HEK293 (cell line): ENCODE measurements at regions not wholly inside any gene's neighbourhood (a gene's known extent, or its start where the extent isn't known, plus 50 kb on each side); places are given as distances from the start of the nearest gene placed in this dataset.

Experiments used
- HOXA7 ChIP-seq: sonication (generic); formaldehyde crosslinking; IDR thresholded peaks from 2 replicates; pipeline ENCODE4 v1.8.1; 2022; ENCODE audit warnings: missing genetic modification reagents, borderline replicate concordance
- PRDM1 ChIP-seq: fragments of 450-650 bp; formaldehyde crosslinking; IDR thresholded peaks from 2 replicates; pipeline ENCODE4; 2016; ENCODE audit warnings: missing biosample characterization, missing genetic modification characterization
- SALL2 ChIP-seq: fragments of 450-650 bp; formaldehyde crosslinking; IDR thresholded peaks from 2 replicates; pipeline ENCODE4 v1.5.0; 2017; ENCODE audit warnings: missing biosample characterization, mild to moderate bottlenecking, missing genetic modification characterization, borderline replicate concordance
- YY1 ChIP-seq: fragments of 450-650 bp; formaldehyde crosslinking; IDR thresholded peaks from 2 replicates; pipeline ENCODE4 v1.5.1; 2018; ENCODE audit warnings: missing biosample characterization, missing genetic modification characterization
- ZFP3 ChIP-seq: fragments of 450-650 bp; formaldehyde crosslinking; IDR thresholded peaks from 2 replicates; pipeline ENCODE4 v1.5.1; 2016; ENCODE audit warnings: low read depth, missing biosample characterization, missing genetic modification characterization
- ZNF19 ChIP-seq: fragments of 450-650 bp; formaldehyde crosslinking; IDR thresholded peaks from 2 replicates; pipeline ENCODE4; 2016; ENCODE audit warnings: missing biosample characterization, missing genetic modification characterization, low read depth
- ZNF239 ChIP-seq: fragments of 450-650 bp; formaldehyde crosslinking; IDR thresholded peaks from 2 replicates; pipeline ENCODE4 v1.5.1; 2016; ENCODE audit warnings: missing biosample characterization, missing genetic modification characterization
- ZNF274 ChIP-seq, 2 experiments: fragments of 200-500 bp in 1 of 2; fragments of 450-650 bp in 1 of 2; sonication (Bioruptor generic) in 1 of 2; formaldehyde crosslinking in 1 of 2; IDR thresholded peaks; 2 replicates each; pipeline versions ENCODE4 v1.5.1 to v1.6.1; 2014 to 2016; ENCODE audit warnings: borderline replicate concordance in 1 of 2, inconsistent platforms in 1 of 2, low read length in 1 of 2, missing biosample characterization in 1 of 2, missing genetic modification characterization in 1 of 2
- ZNF701 ChIP-seq: fragments of 450-650 bp; formaldehyde crosslinking; IDR thresholded peaks from 2 replicates; pipeline ENCODE4 v1.5.1; 2016; ENCODE audit warnings: missing biosample characterization, missing genetic modification characterization
- ZNF707 ChIP-seq: fragments of 450-650 bp; formaldehyde crosslinking; IDR thresholded peaks from 2 replicates; pipeline ENCODE4 v1.5.1; 2016; ENCODE audit warnings: missing biosample characterization, missing genetic modification characterization
- ZNF776 ChIP-seq: fragments of 450-650 bp; formaldehyde crosslinking; IDR thresholded peaks from 2 replicates; pipeline ENCODE4 v1.5.0; 2017; ENCODE audit warnings: missing biosample characterization, missing genetic modification characterization, borderline replicate concordance
- ZSCAN18 ChIP-seq: fragments of 450-650 bp; formaldehyde crosslinking; IDR thresholded peaks from 2 replicates; pipeline ENCODE4 v1.5.1; 2016; ENCODE audit warnings: missing biosample characterization, missing genetic modification characterization
- ZSCAN30 ChIP-seq: fragments of 450-650 bp; IDR thresholded peaks from 2 replicates; pipeline ENCODE4 v1.5.1; 2018; ENCODE audit warnings: missing biosample characterization, mild to moderate bottlenecking, missing genetic modification characterization, moderate library complexity
- TF ChIP-seq, protein P1 (sequence below): fragments of 450-650 bp; formaldehyde crosslinking; IDR thresholded peaks from 2 replicates; pipeline ENCODE4 v1.5.1; 2016; ENCODE audit warnings: missing biosample characterization, missing genetic modification characterization

DNA sequence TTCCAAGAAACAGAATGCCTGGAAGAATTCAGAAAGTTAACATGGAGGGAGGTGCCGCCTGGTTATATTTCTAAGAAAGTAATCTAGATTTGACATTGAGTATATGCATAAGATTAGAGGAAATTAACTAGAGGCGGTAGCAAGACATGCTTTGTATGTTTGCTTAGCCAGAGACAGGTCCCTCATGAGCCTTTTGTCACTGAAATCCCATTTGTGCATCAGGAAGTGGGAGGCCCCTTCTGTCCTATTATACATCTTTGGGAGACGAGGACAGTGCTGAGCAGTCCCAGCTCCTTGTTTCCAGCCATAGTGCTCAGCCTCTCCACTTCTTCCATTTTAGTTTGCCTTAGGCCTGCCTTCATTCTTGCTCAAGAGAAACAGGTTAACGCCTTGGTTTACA is 115.4 kb upstream of the LHCGR start:
- no peak for TF ChIP-seq ZNF707
- TF ChIP-seq ZNF701 (tag by site-specific recombination): no peak
- no peak for TF ChIP-seq SALL2 (tag by site-specific recombination)
- TF ChIP-seq, protein P1, sequence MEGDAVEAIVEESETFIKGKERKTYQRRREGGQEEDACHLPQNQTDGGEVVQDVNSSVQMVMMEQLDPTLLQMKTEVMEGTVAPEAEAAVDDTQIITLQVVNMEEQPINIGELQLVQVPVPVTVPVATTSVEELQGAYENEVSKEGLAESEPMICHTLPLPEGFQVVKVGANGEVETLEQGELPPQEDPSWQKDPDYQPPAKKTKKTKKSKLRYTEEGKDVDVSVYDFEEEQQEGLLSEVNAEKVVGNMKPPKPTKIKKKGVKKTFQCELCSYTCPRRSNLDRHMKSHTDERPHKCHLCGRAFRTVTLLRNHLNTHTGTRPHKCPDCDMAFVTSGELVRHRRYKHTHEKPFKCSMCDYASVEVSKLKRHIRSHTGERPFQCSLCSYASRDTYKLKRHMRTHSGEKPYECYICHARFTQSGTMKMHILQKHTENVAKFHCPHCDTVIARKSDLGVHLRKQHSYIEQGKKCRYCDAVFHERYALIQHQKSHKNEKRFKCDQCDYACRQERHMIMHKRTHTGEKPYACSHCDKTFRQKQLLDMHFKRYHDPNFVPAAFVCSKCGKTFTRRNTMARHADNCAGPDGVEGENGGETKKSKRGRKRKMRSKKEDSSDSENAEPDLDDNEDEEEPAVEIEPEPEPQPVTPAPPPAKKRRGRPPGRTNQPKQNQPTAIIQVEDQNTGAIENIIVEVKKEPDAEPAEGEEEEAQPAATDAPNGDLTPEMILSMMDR (tag by site-specific recombination): no peak
- no peak for TF ChIP-seq HOXA7 (CRISPR knock-in tag)
- TF ChIP-seq ZSCAN30 (tag by site-specific recombination): no peak
- TF ChIP-seq PRDM1: no peak
- no peak for TF ChIP-seq YY1 (tag by site-specific recombination)
- no peak for TF ChIP-seq ZNF274 (IDR thresholded peaks at IDR 0.05; ENCODE audit: low read length)
- TF ChIP-seq ZNF274 (tag by site-specific recombination; IDR thresholded peaks at IDR 0.05; ENCODE audit: borderline replicate concordance): no peak
- no peak for TF ChIP-seq ZNF776 (tag by site-specific recombination)
- TF ChIP-seq ZNF239 (tag by site-specific recombination): no peak
- TF ChIP-seq ZFP3: no peak
- TF ChIP-seq ZSCAN18 (tag by site-specific recombination): no peak
- no peak for TF ChIP-seq ZNF19 (tag by site-specific recombination)
